Loucy (cell line): ENCODE measurements at regions not wholly inside any gene's neighbourhood (a gene's known extent, or its start where the extent isn't known, plus 50 kb on each side); places are given as distances from the start of the nearest gene placed in this dataset.

Experiments used
- EZH2phosphoT487 ChIP-seq: fragments of 200-600 bp; IDR thresholded peaks from 2 replicates; pipeline ENCODE4 v1.6.1; 2018; ENCODE audit warnings: antibody characterized with exemption, mild to moderate bottlenecking, moderate library complexity, borderline replicate concordance
- TF ChIP-seq, protein P1 (sequence below): fragments of 200-600 bp; sonication (generic); conservative IDR thresholded peaks from 2 replicates; pipeline ENCODE4 v1.5.1; 2014; ENCODE audit warnings: mild to moderate bottlenecking, antibody characterized with exemption, low read length

DNA sequence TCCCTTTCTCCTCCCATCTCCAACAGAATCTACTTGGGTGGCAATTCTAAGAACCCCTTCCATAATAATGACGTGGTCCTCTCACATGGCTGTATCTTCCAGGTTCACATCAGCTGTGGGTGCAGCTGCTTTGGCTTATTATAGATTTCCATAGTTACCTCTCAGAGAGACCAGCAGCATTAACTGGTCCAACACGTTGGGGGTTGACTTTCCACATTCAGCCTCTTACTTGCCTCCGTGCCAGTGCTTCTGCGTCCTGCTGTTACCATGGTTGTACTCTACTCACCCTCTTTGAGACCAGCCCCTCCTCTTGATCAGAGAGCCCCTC is 570.7 kb downstream of the PLCL1 start:
- TF ChIP-seq, protein P1, sequence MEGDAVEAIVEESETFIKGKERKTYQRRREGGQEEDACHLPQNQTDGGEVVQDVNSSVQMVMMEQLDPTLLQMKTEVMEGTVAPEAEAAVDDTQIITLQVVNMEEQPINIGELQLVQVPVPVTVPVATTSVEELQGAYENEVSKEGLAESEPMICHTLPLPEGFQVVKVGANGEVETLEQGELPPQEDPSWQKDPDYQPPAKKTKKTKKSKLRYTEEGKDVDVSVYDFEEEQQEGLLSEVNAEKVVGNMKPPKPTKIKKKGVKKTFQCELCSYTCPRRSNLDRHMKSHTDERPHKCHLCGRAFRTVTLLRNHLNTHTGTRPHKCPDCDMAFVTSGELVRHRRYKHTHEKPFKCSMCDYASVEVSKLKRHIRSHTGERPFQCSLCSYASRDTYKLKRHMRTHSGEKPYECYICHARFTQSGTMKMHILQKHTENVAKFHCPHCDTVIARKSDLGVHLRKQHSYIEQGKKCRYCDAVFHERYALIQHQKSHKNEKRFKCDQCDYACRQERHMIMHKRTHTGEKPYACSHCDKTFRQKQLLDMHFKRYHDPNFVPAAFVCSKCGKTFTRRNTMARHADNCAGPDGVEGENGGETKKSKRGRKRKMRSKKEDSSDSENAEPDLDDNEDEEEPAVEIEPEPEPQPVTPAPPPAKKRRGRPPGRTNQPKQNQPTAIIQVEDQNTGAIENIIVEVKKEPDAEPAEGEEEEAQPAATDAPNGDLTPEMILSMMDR: no peak
- TF ChIP-seq EZH2phosphoT487: no peak
